Middle frontal gyrus (tissue), 1 donor: ENCODE measurements at regions not wholly inside any gene's neighbourhood (a gene's known extent, or its start where the extent isn't known, plus 50 kb on each side); places are given as distances from the start of the nearest gene placed in this dataset.
"Not testable (repeated sequence)": the region's sequence is repeated elsewhere in the genome, so short reads cannot be mapped to it uniquely, and the experiment has no call there.

Experiments used
- DNase-seq: peaks from one replicate; pipeline ENCODE4 v3.0.0-alpha.2; 2015; ENCODE audit warnings: low spot score; ENCODE audit errors: extremely low spot score

DNA sequence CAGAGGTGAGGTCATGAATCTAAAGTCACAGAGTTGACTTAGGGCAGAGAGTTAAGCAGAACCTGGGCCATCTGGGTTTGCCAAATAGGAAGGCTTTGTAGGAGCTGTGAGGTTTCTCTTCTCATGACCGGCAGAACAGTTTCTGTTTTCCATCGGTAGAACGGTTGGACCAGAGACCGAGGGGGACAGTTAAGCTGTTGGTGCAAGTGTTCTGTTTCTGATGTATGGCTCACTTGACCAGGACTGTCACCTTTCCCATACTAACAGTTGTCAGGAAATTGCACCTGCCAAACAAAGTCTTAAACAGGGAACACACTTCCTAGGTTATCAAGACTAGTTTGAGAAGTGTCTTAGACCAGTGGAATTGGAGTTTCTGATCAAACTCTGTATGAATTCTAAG, 158.3 kb downstream of the PDCD6IP start:
- no peak for DNase-seq

DNA sequence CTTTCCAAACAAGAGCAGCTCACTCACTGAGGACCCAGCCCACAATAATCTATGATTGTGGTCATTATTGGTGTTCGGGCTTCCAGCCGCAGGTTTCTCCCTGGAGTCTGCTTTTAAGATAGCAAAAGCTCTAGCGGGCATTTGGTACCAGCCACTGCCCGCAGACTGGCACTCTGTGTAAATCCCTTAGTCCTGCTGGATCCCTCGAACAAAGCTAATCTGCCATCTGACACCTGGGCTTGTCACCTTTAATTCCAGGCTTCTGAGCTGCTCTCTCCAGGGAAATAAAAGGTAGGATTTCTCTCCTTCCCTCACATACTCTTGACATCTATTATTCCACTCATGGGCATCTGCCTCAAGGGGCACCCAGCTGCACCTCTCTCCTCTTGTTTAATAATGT, 158.7 kb downstream of the PDCD6IP start:
- no peak for DNase-seq

DNA sequence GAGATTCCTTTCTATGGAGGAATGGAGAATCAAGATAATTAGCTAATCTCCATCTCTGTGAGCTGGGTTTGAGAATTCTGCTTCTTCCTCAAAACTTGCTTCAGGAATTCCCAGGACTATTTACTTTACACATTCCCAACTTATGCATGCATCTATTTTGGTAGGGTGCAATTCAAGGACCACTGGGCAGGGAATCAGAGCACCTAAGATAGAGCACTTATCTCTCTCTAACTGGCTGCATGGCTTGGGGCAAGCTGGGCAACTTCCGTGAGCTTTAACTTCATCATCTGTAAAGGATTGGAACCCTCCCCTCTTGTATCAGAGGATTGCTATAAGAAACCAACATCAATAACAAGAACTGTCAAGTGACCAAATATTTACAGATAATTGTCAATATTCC, 160.2 kb downstream of the PDCD6IP start:
- no peak for DNase-seq

DNA sequence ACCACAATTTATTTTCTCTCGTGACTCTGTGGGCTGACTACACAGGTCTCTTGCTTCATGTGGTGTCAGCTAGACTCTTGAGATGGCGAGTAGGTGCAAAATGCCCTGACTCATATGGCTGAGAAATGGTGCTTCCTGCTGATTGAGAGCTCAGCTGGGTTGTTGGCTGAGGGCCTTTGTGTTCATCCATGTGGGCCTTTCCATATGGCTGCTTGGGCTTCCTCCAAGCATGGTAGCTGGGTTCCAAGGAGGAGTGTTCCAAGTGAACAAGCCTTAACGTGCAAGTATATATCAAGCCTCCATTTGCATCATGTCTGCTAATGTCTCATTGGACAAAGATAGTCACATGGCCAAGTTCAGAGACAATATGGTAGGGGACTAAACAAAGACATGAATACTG, 164.0 kb downstream of the PDCD6IP start:
- no peak for DNase-seq

DNA sequence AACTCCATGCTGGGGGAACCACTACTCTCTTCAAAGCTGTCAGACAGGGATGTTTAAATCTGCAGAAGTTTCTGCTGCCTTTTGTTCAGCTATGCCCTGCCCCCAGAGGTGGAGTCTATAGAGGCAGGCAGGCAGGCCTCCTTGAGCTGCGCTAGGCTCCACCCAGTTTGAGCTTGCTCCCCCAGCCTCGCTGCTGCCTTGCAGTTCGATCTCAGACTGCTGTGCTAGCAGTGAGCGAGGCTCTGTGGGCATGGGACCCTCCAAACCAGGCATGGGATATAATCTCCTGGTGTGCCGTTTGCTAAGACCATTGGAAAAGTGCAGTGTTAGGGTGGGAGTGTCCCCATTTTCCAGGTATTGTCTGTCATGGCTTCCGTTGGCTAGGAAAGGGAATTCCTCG, 171.8 kb downstream of the PDCD6IP start:
- DNase-seq, result not testable (repeated sequence)

DNA sequence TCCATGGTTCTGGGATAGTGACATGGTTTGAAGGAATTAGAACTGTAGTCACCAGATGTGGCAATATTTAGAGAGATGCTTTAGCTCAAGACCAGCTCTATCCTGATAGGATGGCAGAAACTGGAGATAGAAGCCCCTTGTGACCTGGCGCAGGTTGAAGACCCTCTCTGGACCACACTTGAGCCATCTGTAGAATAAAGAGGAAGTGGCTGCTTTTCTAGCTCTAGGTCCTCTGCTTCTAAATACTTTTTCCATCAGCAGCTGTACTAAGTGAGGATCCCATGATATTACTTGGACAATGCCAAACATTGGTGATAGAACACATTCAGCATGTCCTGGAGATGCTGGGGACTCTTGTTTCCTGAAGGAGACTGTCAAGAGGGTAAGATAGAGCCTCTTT, 172.6 kb downstream of the PDCD6IP start:
- DNase-seq, result no peak

DNA sequence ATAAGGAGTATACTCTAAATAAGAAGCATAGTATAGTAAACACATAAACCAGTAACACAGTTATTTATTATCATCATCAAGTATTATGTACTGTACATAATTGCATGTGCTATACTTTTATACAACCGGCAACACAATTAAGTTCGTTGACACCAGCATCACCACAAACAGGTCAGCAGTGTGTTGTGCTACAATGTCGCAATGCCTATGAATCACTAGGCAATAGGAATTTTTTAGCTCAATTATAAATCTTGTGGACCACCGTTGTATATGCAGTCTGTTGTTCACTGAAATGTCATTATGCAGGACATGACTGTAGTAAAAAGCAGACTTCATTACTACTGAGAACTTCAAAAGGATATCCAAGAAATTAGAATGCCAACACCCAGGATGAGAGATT, 177.0 kb downstream of the PDCD6IP start:
- no peak for DNase-seq

DNA sequence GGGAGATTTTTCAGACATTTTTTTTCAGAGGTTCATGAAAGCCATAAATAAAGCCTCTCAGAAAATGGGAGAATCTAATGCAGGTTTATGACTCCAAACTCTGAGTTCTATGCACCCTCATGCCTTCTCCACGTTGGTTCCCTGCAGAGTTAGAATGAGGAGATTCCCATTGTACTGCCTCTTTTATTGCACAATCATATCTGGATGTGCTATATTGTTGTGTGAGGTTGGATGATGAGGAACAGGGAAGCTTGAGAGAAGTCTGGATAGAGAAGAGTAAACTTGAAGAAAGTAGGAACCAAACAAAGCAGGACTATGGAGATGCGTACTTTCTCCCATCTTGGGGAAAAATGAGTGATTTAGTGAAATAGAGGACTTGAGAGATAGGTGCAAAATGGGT, 178.8 kb downstream of the PDCD6IP start:
- no peak for DNase-seq

DNA sequence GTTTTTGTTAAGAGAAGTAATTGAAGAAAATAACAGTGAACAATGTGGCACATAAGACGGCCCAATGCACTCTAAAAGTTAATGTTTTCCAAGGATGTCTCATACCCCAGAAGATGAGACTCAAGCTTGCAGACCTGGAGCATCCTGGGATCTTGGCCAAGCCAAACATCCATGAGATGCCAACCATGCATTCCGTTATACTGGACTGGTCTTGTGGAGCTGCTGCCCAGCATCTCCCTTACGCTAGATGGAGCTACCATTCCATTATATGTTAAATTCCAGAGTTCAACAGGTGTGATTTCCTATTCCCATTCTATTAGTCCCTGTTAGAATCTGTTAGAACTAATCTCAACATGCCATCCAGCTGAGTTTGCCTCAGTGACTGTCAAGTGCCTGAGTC, 181.8 kb downstream of the PDCD6IP start:
- DNase-seq, result no peak

DNA sequence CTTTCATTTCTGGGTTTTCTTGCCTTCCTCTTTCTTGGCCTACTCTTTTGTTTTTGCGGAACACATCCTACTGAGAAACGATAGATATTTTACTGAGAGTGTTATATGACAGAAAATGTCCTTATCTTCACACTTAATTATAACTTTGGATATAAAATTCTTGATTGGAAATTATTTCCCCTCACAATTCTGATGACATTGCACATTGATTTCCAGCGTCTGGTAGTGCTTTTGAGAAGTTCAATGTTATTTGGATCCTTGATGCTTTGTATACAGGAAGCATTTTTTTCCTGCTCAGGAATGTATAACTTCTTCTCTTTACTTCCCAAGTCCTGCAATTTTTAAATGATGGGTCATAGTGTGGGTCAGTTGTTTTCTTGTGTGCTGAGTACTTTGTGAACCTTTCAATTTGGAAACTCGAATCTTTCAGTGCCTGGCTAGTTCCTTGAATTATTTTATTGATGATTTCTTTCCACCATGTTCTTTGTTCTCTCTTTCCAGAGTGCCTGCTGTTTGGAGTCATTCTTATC, 183.9 kb downstream of the PDCD6IP start:
- no peak for DNase-seq

DNA sequence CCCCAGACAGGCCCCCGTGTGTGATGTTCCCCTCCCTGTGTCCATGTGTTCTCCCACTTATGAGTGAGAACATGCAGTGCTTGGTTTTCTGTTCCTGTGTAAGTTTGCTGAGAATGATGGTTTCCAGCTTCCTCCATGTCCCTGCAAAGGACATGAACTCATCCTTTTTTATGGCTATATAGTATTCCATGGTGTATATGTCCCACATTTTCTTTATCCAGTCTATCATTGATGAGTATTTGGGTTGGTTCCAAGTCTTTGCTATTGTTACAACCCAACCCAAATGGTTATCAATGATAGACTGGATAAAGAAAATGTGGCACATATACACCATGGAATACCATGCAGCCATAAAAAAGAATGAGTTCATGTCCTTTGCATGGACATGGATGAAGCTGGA, 184.5 kb downstream of the PDCD6IP start:
- not testable (repeated sequence) for DNase-seq

DNA sequence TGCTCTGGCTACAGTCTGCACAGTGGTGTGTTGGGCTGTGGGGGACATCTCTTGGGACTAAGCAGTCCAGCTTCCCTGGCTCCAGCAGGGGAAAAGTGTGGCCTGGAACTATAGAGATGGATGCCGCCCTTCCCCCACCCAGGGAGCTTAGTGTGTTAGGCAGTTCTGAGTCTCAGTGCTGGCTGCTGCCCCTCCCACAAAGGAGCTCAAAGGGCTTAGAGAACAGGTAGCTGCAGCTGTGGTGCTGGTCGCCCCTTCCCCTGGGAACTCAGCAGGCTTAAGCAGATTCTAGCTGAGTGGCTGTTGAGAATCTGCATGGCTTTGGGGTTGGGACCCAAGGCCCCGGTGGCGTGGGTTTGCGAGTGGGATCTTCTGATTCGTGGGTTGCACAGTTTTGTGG, 190.8 kb downstream of the PDCD6IP start:
- no peak for DNase-seq

DNA sequence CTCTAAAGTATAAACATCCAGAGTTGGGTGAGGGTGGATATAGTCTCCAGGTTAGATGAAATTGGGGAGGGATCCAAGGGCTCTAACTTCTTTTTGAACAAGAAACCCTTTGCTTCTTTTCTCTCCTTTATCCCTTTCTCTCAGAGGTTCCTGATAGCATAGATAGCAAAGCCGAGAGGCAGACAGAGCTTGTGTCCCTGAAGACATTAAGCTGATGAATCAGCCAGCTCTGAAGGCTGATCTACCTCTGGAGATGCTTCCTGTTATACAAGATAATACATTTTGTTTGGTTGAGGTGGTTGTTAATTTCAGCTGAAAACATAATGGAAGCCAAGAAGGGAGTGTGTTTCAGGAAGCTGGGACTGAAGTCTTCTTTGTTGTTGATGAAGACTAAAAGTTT, 193.2 kb downstream of the PDCD6IP start:
- DNase-seq, result no peak

DNA sequence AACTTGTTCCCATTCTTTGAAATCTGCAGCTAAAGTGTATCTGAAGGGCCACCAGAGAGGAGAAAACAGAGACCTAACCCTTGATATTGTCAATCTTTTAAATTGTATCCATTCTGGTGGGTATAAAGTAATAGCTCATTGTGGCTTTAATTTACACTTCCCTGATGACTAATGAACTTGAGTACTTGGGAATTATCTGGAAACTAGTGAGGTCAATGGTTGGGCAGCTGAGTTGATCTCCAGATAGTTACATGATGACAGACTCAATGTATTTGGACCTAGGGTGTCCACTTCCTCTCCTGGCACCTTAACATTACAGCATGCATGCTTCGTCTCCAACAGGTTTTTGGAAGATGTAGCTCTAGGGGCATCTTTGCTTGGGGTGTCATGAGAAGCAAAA, 195.2 kb downstream of the PDCD6IP start:
- DNase-seq, result no peak

DNA sequence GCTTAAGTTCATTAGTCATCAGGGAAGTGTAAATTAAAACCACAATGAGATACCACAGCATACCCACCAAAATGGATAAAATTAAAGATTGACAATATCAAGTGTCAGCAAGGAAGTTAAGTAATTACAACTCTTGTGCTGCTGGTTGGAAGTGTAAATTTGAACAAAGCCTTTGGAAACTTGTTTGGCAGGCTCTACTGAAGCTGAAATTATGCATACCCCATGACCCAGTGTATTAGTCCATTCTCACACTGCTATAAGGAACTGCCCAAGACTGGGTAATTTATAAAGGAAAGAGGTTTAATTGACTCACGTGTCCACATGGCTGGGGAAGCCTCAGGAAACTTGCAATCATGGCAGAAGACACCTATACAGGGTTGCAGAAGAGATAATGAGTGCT, 196.1 kb downstream of the PDCD6IP start:
- DNase-seq, result no peak

DNA sequence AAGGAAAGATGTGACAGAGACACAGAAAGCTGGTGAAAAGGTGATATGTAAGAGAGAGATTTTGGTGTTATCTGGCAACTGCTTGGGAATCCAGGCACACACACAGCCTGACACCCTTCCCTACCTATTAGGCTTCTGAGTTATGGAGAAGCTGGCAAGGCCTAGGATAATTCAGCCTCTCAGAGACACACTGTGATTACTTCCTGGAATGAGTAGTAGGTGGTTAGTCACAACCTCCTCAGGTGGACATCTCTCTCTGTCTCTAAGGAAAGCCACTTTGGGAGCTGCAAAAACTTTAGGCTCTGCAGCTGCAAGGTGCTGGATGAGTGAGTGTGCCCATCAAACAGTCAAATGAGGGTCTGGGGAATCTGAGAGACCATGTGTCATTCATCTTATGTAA, 201.9 kb downstream of the PDCD6IP start:
- DNase-seq, result no peak

DNA sequence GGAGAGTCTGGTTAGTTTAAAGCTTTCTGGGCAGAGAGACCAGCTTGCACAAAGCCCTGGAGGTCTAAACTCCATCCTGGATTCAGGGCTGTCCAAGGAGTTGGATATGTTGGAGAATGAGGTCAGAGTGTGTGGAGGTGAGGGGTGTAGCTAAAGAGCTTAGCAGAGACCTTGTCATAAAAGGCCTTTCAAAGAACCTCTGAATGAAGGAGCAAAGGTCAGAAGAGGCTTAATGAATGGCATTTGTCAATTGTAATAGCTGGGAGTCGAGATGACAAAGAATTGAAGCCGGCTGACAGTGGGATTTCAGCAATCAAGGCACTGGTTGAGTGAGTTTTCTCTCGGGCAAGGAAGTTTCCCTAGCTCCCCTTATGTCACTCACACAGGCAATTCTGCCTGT, 202.6 kb downstream of the PDCD6IP start:
- no peak for DNase-seq

DNA sequence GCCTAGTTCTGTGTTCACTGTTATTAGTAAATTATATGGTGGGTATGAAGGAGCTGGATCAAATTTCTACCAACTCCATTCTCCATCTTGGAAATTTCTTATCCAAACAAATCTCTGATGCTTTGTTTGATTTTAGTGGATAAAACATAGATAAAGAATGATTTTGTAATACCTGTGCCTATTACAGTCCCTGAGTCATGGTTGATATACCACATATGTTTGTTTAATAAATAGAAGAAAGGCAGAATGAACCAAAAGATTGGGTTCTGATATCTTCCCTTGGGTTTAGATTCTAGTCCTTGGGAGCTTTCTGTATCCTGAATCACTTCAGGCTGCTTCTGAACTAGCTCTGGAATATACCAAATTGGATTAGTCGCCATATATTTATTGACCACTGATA, 203.6 kb downstream of the PDCD6IP start:
- no peak for DNase-seq

DNA sequence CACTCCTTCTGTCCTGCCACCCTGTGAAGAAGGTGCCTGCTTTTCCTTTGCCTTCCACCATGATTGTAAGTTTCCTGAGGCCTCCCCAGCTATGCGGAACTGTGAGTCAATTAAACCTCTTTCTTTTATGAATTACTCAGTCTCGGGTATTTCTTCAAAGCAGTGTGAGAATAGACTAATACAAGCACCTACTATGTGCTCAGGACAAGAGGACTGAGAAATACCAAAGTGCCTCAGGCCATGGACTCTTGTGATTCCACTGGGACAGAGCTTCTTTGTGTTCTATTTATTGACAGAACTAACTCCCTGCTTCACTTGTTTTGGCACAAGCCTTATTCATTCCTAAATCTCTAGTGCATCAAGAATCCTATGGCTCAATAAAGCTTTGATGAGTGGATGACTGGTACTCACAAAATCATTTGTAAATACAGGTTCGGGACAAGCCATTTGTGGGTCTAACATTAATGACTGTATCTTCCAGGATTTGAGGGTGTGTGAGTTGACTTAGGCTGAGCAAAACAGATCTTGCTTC, 204.2 kb downstream of the PDCD6IP start:
- no peak for DNase-seq

DNA sequence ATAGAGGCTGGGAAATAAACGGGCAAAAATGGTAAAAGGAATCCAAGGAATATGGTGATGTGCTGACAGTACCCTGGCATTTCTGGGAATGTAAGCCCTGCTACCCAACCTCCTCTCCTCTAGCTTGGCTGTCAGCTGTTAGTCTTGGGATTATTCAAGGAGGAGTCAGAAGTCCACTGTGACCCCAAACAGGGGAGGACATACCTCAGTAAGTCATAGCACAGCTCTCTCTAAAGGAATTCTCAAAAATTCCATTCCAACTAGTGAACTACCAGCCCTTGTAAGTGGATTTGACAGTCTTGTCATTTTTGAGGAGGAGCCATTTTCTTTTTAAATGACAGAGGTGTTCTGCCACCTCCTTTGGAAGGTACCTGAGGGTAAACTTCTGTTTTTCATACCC, 207.5 kb downstream of the PDCD6IP start:
- DNase-seq, result no peak

DNA sequence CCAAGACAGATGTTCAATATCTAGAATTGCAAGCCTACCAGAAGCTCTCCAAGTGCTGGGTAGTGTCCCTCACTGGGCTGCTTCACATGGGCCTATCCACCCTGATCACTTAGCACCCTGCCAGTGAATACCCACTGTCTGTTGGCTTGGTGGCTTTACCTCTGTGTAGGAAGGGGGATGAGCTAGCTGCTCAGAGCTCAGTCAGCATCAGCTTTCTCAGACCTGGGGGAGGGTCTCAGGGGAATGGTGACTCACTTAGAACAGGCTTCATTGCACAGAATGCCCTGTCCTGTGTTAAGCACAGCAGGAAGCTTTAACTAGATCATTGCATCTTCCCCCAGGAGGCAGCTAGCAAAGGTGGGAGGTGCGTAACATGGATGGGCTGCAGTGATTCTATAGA, 209.8 kb downstream of the PDCD6IP start:
- DNase-seq, result no peak

DNA sequence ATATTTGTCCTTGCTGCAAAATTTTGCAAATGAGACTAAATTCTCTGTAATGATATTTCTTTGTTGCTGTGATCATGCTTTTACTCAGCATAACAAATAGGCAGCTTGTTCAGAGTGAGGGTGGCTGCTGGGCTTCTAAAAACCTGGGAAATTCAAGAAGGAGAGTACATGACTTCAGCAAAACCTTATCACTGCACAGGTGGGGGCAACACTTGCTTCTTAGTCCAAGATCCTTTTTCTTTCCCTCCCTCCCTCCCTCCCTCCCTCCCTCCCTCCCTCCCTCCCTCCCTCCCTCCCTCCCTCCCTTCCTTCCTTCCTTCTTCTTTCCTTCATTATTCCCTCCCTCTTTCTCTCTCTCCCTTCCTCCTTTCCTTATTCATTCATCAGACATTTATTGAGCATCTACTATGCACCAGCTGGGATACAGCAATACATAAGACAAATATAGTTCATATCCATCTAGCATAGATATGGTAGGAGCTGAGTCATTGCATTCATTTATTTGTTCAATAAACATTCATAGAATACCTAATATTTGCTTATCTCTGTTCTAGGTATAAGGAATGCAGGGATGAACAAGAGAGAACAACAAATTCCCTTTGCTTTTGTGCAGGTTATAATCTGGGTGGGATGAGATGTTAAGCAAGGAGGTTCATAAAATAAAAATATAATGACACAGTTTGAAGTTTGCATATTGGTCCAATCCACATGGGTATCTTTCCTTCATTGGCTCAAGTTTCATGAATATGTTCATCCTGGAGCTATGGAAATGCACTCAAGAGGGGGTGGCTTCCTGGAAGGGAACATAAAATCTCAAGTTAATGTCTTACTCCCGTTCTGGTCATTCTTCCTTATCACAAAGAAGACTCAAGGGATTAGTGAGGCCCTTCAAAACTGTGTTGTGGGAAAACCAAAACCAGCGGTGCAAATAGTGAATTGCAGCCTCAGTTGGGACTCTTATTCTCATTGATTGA, 210.7 kb downstream of the PDCD6IP start:
- DNase-seq, result no peak
